HFF-Myc (cell line): ENCODE measurements at regions not wholly inside any gene's neighbourhood (a gene's known extent, or its start where the extent isn't known, plus 50 kb on each side); places are given as distances from the start of the nearest gene placed in this dataset.

Source experiments
- DNase-seq: peaks from one replicate; pipeline ENCODE4 v3.0.0-alpha.2; 2011; ENCODE audit warnings: low read depth; ENCODE audit errors: extremely low read depth
- H3K4me3 ChIP-seq: replicated peaks from 2 replicates; pipeline ENCODE4 v1.5.1; 2011; ENCODE audit warnings: low read depth, mild to moderate bottlenecking, control low read depth, low read length
- CTCF ChIP-seq: IDR thresholded peaks from 2 replicates; pipeline ENCODE4 v1.5.1; 2012; ENCODE audit warnings: mild to moderate bottlenecking, low read depth, low read length, control low read depth; ENCODE audit errors: missing control alignments

GRCh38 chr10:121221072-121221471 lies 369.9 kb downstream of the WDR11 start:
- TF ChIP-seq CTCF, result no peak
- no peak for DNase-seq
- no peak overlapping the region for H3K4me3 ChIP-seq

GRCh38 chr10:121221991-121222390 lies 370.8 kb downstream of the WDR11 start:
- no peak for DNase-seq
- no peak overlapping the region for H3K4me3 ChIP-seq
- TF ChIP-seq CTCF, result no peak

- no peak for TF ChIP-seq CTCF
- no peak for DNase-seq
- H3K4me3 ChIP-seq, result no peak overlapping the region
Observed at GRCh38 chr10:121222842-121223241, 371.7 kb downstream of the WDR11 start.

- DNase-seq, result no peak
- H3K4me3 ChIP-seq, result no peak overlapping the region
- TF ChIP-seq CTCF, result no peak
Observed at GRCh38 chr10:121231079-121231478, 367.2 kb downstream of the FGFR2 start.

GRCh38 chr10:121232494-121232893 lies 365.8 kb downstream of the FGFR2 start:
- DNase-seq, result no peak
- no peak overlapping the region for H3K4me3 ChIP-seq
- no peak for TF ChIP-seq CTCF

GRCh38 chr10:121235692-121236091 lies 362.6 kb downstream of the FGFR2 start:
- DNase-seq, result no peak
- no peak for TF ChIP-seq CTCF
- no peak overlapping the region for H3K4me3 ChIP-seq

- DNase-seq, result no peak
- no peak overlapping the region for H3K4me3 ChIP-seq
- TF ChIP-seq CTCF, result no peak
Observed at GRCh38 chr10:121236621-121237020, 361.6 kb downstream of the FGFR2 start.
